Ishikawa (cell line): ENCODE measurements at regions not wholly inside any gene's neighbourhood (a gene's known extent, or its start where the extent isn't known, plus 50 kb on each side); places are given as distances from the start of the nearest gene placed in this dataset.

Source experiments
- CEBPB ChIP-seq: IDR thresholded peaks from 2 replicates; pipeline ENCODE4 v1.6.1; 2012
- CREB1 ChIP-seq: IDR thresholded peaks from 2 replicates; pipeline ENCODE4 v1.6.1; 2012; ENCODE audit warnings: low read depth
- EGR1 ChIP-seq: IDR thresholded peaks from 2 replicates; pipeline ENCODE4 v1.6.1; 2012
- EP300 ChIP-seq: IDR thresholded peaks from 2 replicates; pipeline ENCODE4 v1.6.1; 2012; ENCODE audit warnings: borderline replicate concordance
- FOXM1 ChIP-seq: IDR thresholded peaks from 2 replicates; pipeline ENCODE4 v1.6.1; 2012; ENCODE audit warnings: low read depth, borderline replicate concordance
- MAX ChIP-seq: IDR thresholded peaks from 2 replicates; pipeline ENCODE4 v1.6.1; 2012
- NFIC ChIP-seq: IDR thresholded peaks from 2 replicates; pipeline ENCODE4 v1.6.1; 2012
- RAD21 ChIP-seq: IDR thresholded peaks from 2 replicates; pipeline ENCODE4 v1.6.1; 2012; ENCODE audit warnings: low read depth
- REST ChIP-seq: IDR thresholded peaks from 2 replicates; pipeline ENCODE4 v1.6.1; 2012; ENCODE audit warnings: low read depth, mild to moderate bottlenecking
- TAF1 ChIP-seq: IDR thresholded peaks from 2 replicates; pipeline ENCODE4 v1.6.1; 2012; ENCODE audit warnings: low read depth, mild to moderate bottlenecking
- TCF12 ChIP-seq: IDR thresholded peaks from 2 replicates; pipeline ENCODE4 v1.6.1; 2012; ENCODE audit warnings: low read depth
- TEAD4 ChIP-seq: IDR thresholded peaks from 2 replicates; pipeline ENCODE4 v1.6.1; 2012
- USF1 ChIP-seq: IDR thresholded peaks from 2 replicates; pipeline ENCODE4 v1.6.1; 2012
- YY1 ChIP-seq: IDR thresholded peaks from 2 replicates; pipeline ENCODE4 v1.6.1; 2012; ENCODE audit warnings: low read depth
- ZBTB7A ChIP-seq: IDR thresholded peaks from 2 replicates; pipeline ENCODE4 v1.6.1; 2012; ENCODE audit warnings: low read depth

- no peak for TF ChIP-seq RAD21
- TF ChIP-seq TAF1: no peak
- TF ChIP-seq YY1: no peak
- TF ChIP-seq NFIC: no peak
- TF ChIP-seq TCF12: no peak
- no peak for TF ChIP-seq CEBPB
- TF ChIP-seq FOXM1: no peak
- TF ChIP-seq EGR1: no peak
- TF ChIP-seq ZBTB7A: no peak
- TF ChIP-seq TEAD4: no peak
- TF ChIP-seq MAX: no peak
- TF ChIP-seq REST: no peak
- TF ChIP-seq USF1: no peak
- no peak for TF ChIP-seq EP300
- no peak for TF ChIP-seq CREB1
These were observed 147.3 kb downstream of the SST start for GRCh38 chr3:187522890-187523289.

- TF ChIP-seq YY1 (no peak), EP300 (no peak), CREB1 (no peak), REST (no peak), TEAD4 (no peak), MAX (no peak), ZBTB7A (no peak), USF1 (no peak), NFIC (no peak), RAD21 (no peak)
These were observed 147.9 kb downstream of the SST start for GRCh38 chr3:187522293-187522692.

- no peak for TF ChIP-seq ZBTB7A
- no peak for TF ChIP-seq EGR1
- no peak for TF ChIP-seq CEBPB
- TF ChIP-seq NFIC: no peak
- no peak for TF ChIP-seq FOXM1
- TF ChIP-seq EP300: no peak
- TF ChIP-seq REST: no peak
- TF ChIP-seq TEAD4: no peak
- no peak for TF ChIP-seq CREB1
- TF ChIP-seq RAD21: no peak
- TF ChIP-seq USF1: no peak
- TF ChIP-seq YY1: no peak
- TF ChIP-seq TAF1: no peak
- TF ChIP-seq TCF12: no peak
These were observed 148.6 kb downstream of the SST start for GRCh38 chr3:187521546-187521945.

GRCh38 chr3:187520027-187520945 is 149.9 kb downstream of the SST start:
- no peak for TF ChIP-seq YY1
- no peak for TF ChIP-seq CREB1
- TF ChIP-seq TEAD4: no peak
- TF ChIP-seq REST: no peak
- TF ChIP-seq TAF1: no peak
- no peak for TF ChIP-seq NFIC
- TF ChIP-seq MAX: no peak
- no peak for TF ChIP-seq ZBTB7A
